ENCODE measurements at regions not wholly inside any gene's neighbourhood (a gene's known extent, or its start where the extent isn't known, plus 50 kb on each side); places are given as distances from the start of the nearest gene placed in this dataset.

- TF ChIP-seq CTCF (IDR thresholded peaks at IDR 0.05) (no peak), POLR2A (IDR thresholded peaks at IDR 0.05) (no peak), POLR2AphosphoS5 (IDR thresholded peaks at IDR 0.05; ENCODE audit: insufficient read depth in 1 of 2, low read depth in 1 of 2) (no peak)
These were observed 134.6 kb upstream of the SPATS2L start for GRCh38 chr2:200171731-200172482.
